Activated CD8-positive, alpha-beta memory T cell treated with anti-CD3 and anti-CD28 coated beads, Interleukin-2, amount 50 U/mL, for 4 hours (primary cell): ENCODE measurements at regions not wholly inside any gene's neighbourhood (a gene's known extent, or its start where the extent isn't known, plus 50 kb on each side); places are given as distances from the start of the nearest gene placed in this dataset.
"Not testable (repeated sequence)": the region's sequence is repeated elsewhere in the genome, so short reads cannot be mapped to it uniquely, and the experiment has no call there.

ENCODE experiments used
- DNase-seq: peaks from one replicate; pipeline ENCODE4 v3.0.0-alpha.2; 2020

DNA sequence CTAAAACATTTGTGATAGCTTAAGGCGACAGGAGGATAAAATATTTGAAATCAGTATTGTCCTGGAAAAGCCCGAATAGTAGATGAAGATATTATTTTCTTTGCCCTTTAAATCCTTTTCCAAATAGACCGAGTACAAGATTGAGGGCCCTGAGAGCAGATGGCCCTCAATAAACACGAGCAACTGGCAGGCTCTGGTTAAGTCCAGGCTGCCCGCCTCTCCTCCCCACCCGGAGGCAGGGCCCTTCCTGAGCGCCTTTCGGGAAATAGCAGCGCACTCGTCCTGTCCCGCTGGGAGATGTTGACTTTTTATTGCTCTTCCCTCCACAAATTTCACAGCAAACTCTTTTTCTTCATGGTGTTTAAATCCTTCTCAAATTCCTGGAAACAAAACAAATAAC, 50.8 kb upstream of the MAX start:
- DNase-seq = no peak

- DNase-seq = no peak
Observed at GRCh38 chr14:65156568-65157366, 54.5 kb upstream of the MAX start.

- no peak for DNase-seq
Observed at GRCh38 chr14:65159281-65160062, 57.2 kb upstream of the MAX start.

DNA sequence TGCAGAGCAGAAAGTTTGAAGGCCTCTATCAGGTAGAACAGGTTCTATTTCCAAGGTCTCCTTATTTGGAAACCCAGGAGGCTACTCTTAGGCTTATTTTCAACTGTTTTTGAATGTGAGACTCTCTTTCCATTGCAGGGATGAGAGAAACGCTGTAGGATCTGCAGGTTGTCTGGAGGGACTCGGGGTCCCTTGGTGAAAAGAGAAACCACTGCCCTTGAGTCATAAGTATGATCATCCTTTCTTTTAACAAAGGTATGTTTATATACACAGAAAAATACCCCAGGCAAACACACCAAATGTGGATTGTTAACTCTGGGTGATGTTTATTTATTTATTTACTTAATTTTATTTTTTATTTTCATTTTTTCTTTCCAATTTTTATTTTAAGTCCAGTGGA, 57.8 kb upstream of the MAX start:
- DNase-seq = no peak

DNA sequence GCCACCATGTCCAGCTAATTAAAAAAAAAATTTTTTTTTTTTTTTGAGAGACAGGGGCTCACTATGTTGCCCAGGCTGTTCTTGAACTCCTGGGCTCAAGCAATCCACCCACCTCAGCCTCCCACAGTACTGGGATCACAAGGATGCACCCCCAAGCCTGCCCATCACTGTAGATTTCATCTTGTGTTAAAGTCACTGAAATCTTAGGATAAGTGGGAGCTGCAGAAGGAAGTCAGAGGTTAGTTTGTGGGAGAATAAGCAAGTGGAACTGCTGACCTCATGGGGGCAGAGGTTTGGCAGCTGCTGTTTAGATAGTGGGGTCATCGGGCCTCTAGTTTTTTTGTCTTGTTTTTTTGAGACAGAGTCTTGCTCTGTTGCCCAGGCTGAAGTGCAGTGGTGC, 59.7 kb upstream of the MAX start:
- DNase-seq = no peak

DNA sequence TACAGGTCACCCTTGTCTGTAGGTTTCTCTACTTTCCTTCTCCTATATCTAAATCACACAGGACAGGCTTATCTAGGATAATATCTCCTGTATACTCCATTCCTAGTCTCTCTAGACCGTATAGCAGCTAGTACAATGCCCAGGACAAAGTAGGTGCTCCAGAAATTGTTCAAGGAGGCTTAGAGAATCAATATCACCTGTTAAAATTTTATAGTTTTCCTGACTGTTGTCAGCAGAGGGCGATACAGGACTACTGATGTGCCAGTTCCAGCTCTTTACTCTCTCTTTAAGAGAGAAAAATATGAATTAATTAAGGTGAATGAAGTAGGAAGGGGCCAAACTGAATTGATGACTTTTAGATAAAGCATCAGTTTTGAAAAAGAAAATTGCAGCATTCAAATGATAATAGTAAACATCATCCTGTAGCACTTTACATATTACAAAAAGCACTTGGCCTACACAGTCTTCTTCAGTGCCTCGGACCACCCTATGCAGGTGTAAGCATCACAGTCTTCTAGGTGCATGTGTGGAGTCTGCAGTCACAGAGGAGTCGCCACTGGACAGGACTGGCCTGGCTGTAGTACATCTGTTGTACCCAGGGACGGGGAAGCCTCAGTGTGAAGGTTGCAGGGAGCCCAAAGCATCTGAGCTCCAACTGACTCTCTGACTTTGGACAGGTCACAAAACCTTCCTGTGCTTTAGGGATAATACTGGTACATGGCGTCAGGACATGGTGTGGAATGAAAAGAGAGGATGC, 61.9 kb upstream of the MAX start:
- DNase-seq = peak; percentile 21

GRCh38 chr14:65164825-65165135, 62.5 kb upstream of the MAX start:
- no peak for DNase-seq

DNA sequence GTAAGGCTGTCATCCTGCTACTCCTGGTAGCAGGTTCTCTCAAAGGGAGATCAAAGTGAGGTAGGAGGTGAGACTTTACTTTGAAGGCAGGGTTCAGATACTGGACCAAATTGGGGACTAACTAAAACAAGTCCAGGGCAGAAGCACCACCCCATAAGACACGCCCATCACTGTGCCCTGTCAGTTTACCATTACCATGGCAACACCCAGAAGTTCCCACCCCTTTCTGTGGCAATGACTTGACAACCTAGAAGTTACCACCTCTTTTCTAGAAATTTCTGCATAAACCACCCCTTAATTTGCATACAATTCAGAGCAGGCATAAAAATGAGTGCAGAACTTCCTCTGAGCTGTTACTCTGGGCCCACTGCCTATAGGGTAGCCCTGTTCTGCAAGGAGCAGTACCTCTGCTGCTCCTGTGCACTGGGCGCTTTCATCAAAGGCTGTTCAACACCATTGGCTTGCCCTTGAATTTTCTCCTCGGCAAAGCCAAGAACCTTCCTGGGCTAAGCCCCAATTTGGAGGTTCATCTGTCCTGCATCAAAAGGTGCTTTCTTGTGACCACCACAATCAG, 64.8 kb upstream of the MAX start:
- DNase-seq = no peak

GRCh38 chr14:65168840-65169239, 66.5 kb upstream of the MAX start:
- DNase-seq = no peak

DNA sequence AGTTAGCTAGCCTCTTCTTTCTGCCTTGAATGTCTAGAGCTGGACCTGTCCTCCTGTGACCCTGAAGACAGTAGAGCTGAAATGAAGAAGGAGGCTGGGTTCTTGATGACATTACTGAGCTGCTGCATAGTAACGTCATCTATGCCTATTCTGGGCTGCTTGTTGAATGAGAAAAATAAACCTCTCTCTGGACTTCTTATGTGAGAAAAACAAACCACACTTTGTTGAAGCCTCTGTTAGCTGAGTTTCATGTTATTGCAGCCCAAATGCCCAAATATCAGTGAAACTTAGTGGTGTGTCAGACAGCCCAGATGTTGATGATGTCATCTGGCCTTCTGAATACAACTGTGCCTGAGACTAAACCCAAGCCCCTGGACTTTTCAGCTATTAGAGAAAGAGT, 67.0 kb upstream of the MAX start:
- no peak for DNase-seq

- DNase-seq = no peak
Observed at GRCh38 chr14:65170318-65170717, 68.0 kb upstream of the MAX start.

- peak; percentile 17 for DNase-seq
Observed at GRCh38 chr14:65170768-65171507, 68.6 kb upstream of the MAX start.

- DNase-seq = no peak
Observed at GRCh38 chr14:65173973-65174693, 71.8 kb upstream of the MAX start.

GRCh38 chr14:65174783-65175182, 72.5 kb upstream of the MAX start:
- DNase-seq = no peak

DNA sequence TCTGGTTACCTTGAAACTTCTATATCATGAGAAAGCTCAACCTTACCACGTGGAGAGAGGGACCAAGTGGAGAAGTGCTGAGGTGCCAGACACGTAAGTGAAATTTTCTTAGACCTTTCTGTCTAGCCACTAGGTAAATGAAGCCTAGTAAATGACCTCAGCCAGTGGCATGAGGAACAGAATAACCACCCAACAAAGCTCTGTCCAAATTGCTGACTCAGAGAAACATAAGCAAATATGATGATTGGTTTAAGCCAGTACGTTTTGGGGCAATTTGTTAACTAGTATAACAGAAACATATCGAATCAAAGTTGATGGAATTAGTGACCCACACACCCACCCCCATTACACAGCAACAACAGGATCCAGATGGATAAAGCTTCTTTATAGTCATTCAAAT, 75.2 kb upstream of the MAX start:
- no peak for DNase-seq

DNA sequence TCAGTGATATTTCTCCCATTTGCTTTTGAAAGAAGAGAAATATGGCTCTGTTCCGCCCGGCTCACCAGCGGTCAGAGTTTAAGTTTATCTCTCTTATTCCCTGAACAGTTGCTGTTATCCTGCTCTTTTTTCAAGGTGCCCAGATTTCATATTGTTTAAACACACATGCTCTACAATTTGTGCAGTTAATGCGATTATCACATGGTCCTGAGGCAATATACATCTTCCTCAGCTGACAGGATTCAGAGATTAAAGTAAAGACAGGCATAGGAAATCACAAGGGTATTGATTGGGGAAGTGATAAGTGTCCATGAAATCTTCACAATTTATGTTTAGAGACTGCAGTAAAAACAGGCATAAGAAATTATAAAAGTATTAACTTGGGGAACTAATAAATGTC, 76.9 kb upstream of the MAX start:
- not testable (repeated sequence) for DNase-seq

DNA sequence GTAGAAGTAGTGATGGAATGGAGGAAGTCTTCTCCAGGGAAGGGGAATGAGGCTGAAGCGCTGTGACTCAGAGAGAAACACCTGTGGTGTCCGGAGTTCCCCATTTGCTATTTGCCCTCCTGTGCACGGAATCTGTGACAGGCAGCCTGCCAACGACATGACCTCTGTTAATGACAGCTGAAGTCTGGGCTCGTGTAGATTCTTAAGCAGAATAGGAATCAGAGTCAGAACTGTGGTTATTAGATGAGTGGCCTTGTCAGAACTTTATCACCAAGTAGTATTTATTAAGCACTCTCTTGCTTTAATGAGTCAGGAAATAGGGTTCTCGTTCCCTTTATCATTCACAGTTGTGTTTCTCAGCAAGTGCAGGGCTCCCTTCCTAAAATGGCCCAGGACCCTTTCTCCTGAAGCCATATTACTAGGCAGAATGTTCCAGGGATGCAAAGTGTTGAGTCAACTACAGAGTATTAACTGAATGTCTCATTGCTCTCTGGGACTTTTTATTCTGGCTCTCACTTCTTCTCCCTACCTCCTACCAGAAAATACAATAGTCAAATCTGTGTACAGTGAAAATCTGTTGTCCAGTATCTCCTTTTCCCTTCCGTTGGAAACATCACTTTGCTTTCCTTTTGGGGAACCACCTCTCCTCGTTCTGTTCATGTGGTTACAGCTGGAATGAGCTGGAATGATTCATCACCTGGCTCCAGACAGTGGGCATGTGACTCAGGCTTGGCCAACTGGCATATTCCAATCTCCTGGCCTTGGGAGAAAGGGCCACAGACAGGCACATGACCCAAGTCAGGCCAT, 77.8 kb upstream of the MAX start:
- no peak for DNase-seq

GRCh38 chr14:65180725-65181025, 78.4 kb upstream of the MAX start:
- no peak for DNase-seq

GRCh38 chr14:65184032-65184764, 81.9 kb upstream of the MAX start:
- DNase-seq = no peak

- no peak for DNase-seq
Observed at GRCh38 chr14:65185829-65186228, 83.5 kb upstream of the MAX start.

DNA sequence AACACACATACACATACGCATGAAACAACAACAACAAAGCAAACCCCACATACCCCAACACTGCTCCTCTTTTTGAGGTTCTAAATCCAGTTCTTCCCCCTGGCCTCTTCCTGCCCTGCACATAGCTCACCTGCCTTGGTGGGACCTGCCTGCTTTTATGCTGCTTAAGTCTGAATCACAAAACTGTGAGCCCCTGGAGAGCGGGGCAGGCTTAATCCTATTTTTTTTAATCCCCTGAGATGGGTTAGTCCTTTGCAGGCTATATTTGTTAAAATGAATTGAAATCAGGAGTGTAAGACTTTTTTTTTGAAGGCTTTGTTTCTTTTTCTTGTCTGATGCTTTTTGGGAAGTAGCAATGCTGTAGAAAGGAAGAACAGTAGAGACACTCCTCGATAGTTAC, 84.6 kb upstream of the MAX start:
- DNase-seq = no peak
